ENCODE measurements at regions not wholly inside any gene's neighbourhood (a gene's known extent, or its start where the extent isn't known, plus 50 kb on each side); places are given as distances from the start of the nearest gene placed in this dataset.

GRCh38 chr5:3217114-3217513 lies 378.5 kb upstream of the IRX1 start:
- no peak for TF ChIP-seq CEBPB (IDR thresholded peaks at IDR 0.05; ENCODE audit: low read depth, low read length)
- no peak for TF ChIP-seq KDM1A (IDR thresholded peaks at IDR 0.05; ENCODE audit: borderline replicate concordance, low read length)
- TF ChIP-seq, protein P1, sequence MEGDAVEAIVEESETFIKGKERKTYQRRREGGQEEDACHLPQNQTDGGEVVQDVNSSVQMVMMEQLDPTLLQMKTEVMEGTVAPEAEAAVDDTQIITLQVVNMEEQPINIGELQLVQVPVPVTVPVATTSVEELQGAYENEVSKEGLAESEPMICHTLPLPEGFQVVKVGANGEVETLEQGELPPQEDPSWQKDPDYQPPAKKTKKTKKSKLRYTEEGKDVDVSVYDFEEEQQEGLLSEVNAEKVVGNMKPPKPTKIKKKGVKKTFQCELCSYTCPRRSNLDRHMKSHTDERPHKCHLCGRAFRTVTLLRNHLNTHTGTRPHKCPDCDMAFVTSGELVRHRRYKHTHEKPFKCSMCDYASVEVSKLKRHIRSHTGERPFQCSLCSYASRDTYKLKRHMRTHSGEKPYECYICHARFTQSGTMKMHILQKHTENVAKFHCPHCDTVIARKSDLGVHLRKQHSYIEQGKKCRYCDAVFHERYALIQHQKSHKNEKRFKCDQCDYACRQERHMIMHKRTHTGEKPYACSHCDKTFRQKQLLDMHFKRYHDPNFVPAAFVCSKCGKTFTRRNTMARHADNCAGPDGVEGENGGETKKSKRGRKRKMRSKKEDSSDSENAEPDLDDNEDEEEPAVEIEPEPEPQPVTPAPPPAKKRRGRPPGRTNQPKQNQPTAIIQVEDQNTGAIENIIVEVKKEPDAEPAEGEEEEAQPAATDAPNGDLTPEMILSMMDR (IDR thresholded peaks at IDR 0.05; ENCODE audit: control extremely low read depth in 1 of 3, insufficient read depth in 1 of 3, low read depth in 1 of 3, low read length in 3 of 3) = no peak
- no peak for TF ChIP-seq RFX5 (IDR thresholded peaks at IDR 0.05; ENCODE audit: borderline replicate concordance, low read depth, low read length)
- TF ChIP-seq EGR1 (IDR thresholded peaks at IDR 0.05; ENCODE audit: borderline replicate concordance, low read depth, low read length) = no peak
- TF ChIP-seq JUN (IDR thresholded peaks at IDR 0.05; ENCODE audit: low read depth, low read length) = no peak
